SK-N-SH treated with all-trans-retinoic acid at 6 μM for 48 hours (cell line): ENCODE measurements at regions not wholly inside any gene's neighbourhood (a gene's known extent, or its start where the extent isn't known, plus 50 kb on each side); places are given as distances from the start of the nearest gene placed in this dataset.

Source experiments
- ATAC-seq: fragments of 200-7000 bp; cut with Tn5 transposase; 3 replicates; pipeline ENCODE4 v1.9.1; 2020; ENCODE audit warnings: mild to moderate bottlenecking, moderate library complexity
- ARNTL ChIP-seq: fragments of 450-650 bp; formaldehyde crosslinking; IDR thresholded peaks from 2 replicates; pipeline ENCODE4 v1.5.0; 2020; ENCODE audit warnings: low read depth, mild to moderate bottlenecking, moderate library complexity, borderline replicate concordance
- BACH2 ChIP-seq: fragments of 250-450 bp; sonication (Bioruptor Pico); IDR thresholded peaks from 2 replicates; pipeline ENCODE4 v1.9.0; 2021; ENCODE audit warnings: mild to moderate bottlenecking, borderline replicate concordance
- CREB5 ChIP-seq: fragments of 250-450 bp; sonication (Bioruptor Pico); IDR thresholded peaks from 2 replicates; pipeline ENCODE4 v1.5.1; 2020; ENCODE audit warnings: low read depth, mild to moderate bottlenecking, moderate library complexity
- CSRNP3 ChIP-seq: fragments of 250-450 bp; sonication (Bioruptor Pico); IDR thresholded peaks from 2 replicates; pipeline ENCODE4 v1.5.1; 2021; ENCODE audit warnings: mild to moderate bottlenecking, moderate library complexity
- ESRRG ChIP-seq: fragments of 250-450 bp; sonication (Bioruptor Pico); IDR thresholded peaks from 2 replicates; pipeline ENCODE4 v1.6.1; 2021; ENCODE audit warnings: mild to moderate bottlenecking
- GLIS3 ChIP-seq: fragments of 250-450 bp; sonication (Bioruptor Pico); IDR thresholded peaks from 2 replicates; pipeline ENCODE4 v1.5.0; 2020; ENCODE audit warnings: mild to moderate bottlenecking, moderate library complexity
- ISL1 ChIP-seq: fragments of 250-450 bp; sonication (Bioruptor Pico); IDR thresholded peaks from 2 replicates; pipeline ENCODE4 v2.1.2; 2022; ENCODE audit warnings: mild to moderate bottlenecking, moderate library complexity
- OSR1 ChIP-seq: fragments of 250-450 bp; sonication (Bioruptor Pico); IDR thresholded peaks from 2 replicates; pipeline ENCODE4 v1.8.0; 2022; ENCODE audit warnings: moderate library complexity, mild to moderate bottlenecking, inconsistent platforms
- PATZ1 ChIP-seq: fragments of 250-450 bp; sonication (Bioruptor Pico); IDR thresholded peaks from 2 replicates; pipeline ENCODE4 v1.8.0; 2020; ENCODE audit warnings: mild to moderate bottlenecking, moderate library complexity, borderline replicate concordance
- PPARA ChIP-seq: fragments of 250-450 bp; sonication (Bioruptor Pico); IDR thresholded peaks from 2 replicates; pipeline ENCODE4 v1.5.0; 2020; ENCODE audit warnings: mild to moderate bottlenecking, borderline replicate concordance
- RARB ChIP-seq: fragments of 250-450 bp; sonication (Bioruptor Pico); IDR thresholded peaks from 2 replicates; pipeline ENCODE4 v1.8.0; 2021; ENCODE audit warnings: mild to moderate bottlenecking, moderate library complexity
- SNAI2 ChIP-seq: fragments of 250-450 bp; sonication (Bioruptor Pico); IDR thresholded peaks from 2 replicates; pipeline ENCODE4 v1.5.0; 2020; ENCODE audit warnings: mild to moderate bottlenecking, moderate library complexity
- TCF4 ChIP-seq: fragments of 250-450 bp; sonication (Bioruptor Pico); IDR thresholded peaks from 2 replicates; pipeline ENCODE4 v1.8.0; 2021; ENCODE audit warnings: mild to moderate bottlenecking, moderate library complexity, borderline replicate concordance
- TOX ChIP-seq: fragments of 250-450 bp; sonication (Bioruptor Pico); IDR thresholded peaks from 2 replicates; pipeline ENCODE4 v1.8.0; 2021; ENCODE audit warnings: mild to moderate bottlenecking, moderate library complexity, borderline replicate concordance
- TSHZ2 ChIP-seq: fragments of 250-450 bp; sonication (Bioruptor Pico); IDR thresholded peaks from 2 replicates; pipeline ENCODE4 v1.5.0; 2020; ENCODE audit warnings: mild to moderate bottlenecking, moderate library complexity
- ZC3H10 ChIP-seq: fragments of 250-450 bp; sonication (Bioruptor Pico); IDR thresholded peaks from 2 replicates; pipeline ENCODE4 v1.5.1; 2021; ENCODE audit warnings: mild to moderate bottlenecking, moderate library complexity
- ZFP30 ChIP-seq: fragments of 450-650 bp; formaldehyde crosslinking; IDR thresholded peaks from 2 replicates; pipeline ENCODE4 v1.5.0; 2022; ENCODE audit warnings: mild to moderate bottlenecking, moderate library complexity
- ZNF565 ChIP-seq: fragments of 450-650 bp; formaldehyde crosslinking; conservative IDR thresholded peaks from 2 replicates; pipeline ENCODE4 v1.5.0; 2020; ENCODE audit warnings: low read depth, mild to moderate bottlenecking, moderate library complexity
- ZNF70 ChIP-seq: fragments of 450-650 bp; formaldehyde crosslinking; IDR thresholded peaks from 2 replicates; pipeline ENCODE4 v1.5.0; 2020; ENCODE audit warnings: mild to moderate bottlenecking, moderate library complexity
- ZNF8 ChIP-seq: fragments of 450-650 bp; formaldehyde crosslinking; IDR thresholded peaks from 2 replicates; pipeline ENCODE4 v1.5.0; 2020; ENCODE audit warnings: mild to moderate bottlenecking, moderate library complexity
- TF ChIP-seq, protein P1 (sequence below): fragments of 250-450 bp; sonication (Bioruptor Pico); IDR thresholded peaks from 2 replicates; pipeline ENCODE4 v1.8.0; 2021; ENCODE audit warnings: low read depth, mild to moderate bottlenecking, moderate library complexity, borderline replicate concordance

DNA sequence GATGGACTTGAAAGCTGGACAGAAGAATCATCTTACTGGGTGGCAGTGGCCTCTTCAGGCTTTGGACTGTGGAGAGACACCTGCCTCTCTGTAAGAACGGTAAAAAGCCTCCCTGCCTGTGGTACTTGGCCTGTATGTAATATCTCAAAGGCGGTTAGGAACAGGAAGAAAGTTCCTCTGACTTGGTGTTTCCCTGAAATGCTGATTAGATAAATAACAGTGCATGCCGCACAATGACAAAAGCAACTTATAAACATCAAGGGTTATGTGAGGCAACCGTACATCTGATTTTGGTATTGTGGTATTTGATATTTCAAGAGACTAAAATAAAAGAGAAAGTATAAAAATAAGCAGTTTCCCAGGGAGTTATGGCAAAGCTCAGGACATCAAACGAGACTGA, 92.4 kb upstream of the SORBS2 start:
- TF ChIP-seq TSHZ2 (CRISPR knock-in tag) (no peak), BACH2 (CRISPR knock-in tag) (no peak), ISL1 (CRISPR knock-in tag) (no peak), SNAI2 (no peak), PPARA (CRISPR knock-in tag) (no peak), CSRNP3 (CRISPR knock-in tag) (no peak), TCF4 (CRISPR knock-in tag) (no peak), RARB (no peak), ZNF8 (CRISPR knock-in tag) (no peak), TOX (CRISPR knock-in tag) (no peak), PATZ1 (no peak), OSR1 (CRISPR knock-in tag) (no peak), ZFP30 (CRISPR knock-in tag) (no peak), ZNF70 (no peak), ARNTL (no peak)
- TF ChIP-seq, protein P1, sequence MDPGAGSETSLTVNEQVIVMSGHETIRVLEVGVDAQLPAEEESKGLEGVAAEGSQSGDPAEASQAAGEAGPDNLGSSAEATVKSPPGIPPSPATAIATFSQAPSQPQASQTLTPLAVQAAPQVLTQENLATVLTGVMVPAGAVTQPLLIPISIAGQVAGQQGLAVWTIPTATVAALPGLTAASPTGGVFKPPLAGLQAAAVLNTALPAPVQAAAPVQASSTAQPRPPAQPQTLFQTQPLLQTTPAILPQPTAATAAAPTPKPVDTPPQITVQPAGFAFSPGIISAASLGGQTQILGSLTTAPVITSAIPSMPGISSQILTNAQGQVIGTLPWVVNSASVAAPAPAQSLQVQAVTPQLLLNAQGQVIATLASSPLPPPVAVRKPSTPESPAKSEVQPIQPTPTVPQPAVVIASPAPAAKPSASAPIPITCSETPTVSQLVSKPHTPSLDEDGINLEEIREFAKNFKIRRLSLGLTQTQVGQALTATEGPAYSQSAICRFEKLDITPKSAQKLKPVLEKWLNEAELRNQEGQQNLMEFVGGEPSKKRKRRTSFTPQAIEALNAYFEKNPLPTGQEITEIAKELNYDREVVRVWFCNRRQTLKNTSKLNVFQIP (CRISPR knock-in tag) = no peak
- ATAC-seq = no peak

DNA sequence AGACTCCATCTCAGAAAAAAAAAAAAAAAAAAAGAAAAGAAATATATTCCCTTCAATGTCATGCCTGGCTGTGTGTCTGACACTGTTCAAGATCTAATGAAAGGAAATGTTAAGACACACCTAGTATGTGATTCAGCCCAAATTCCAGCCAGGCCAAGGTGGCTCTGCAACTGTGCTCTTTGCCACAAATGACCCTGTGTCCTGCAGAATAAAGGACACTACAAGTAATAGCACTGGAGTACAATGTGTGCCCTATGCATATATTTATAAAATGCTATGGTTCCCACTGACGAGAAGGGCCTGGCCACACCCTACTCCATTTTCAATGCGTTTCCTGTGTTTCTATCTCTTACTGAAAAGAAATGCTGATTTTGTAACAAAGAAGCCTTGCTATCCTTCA, 98.0 kb upstream of the SORBS2 start:
- TF ChIP-seq PATZ1 (no peak), ZC3H10 (no peak), PPARA (CRISPR knock-in tag) (no peak), ISL1 (CRISPR knock-in tag) (no peak), ZNF565 (CRISPR knock-in tag) (no peak), OSR1 (CRISPR knock-in tag) (no peak), SNAI2 (no peak), ESRRG (CRISPR knock-in tag) (no peak), ZNF8 (CRISPR knock-in tag) (no peak), ARNTL (no peak), CREB5 (CRISPR knock-in tag) (no peak), GLIS3 (CRISPR knock-in tag) (no peak), RARB (no peak), TCF4 (CRISPR knock-in tag) (no peak), BACH2 (CRISPR knock-in tag) (no peak)
- TF ChIP-seq, protein P1 (CRISPR knock-in tag) = no peak
- no peak for ATAC-seq
